NCI-H524 (cell line): ENCODE measurements at regions not wholly inside any gene's neighbourhood (a gene's known extent, or its start where the extent isn't known, plus 50 kb on each side); places are given as distances from the start of the nearest gene placed in this dataset.

Experiments used
- DNase-seq, 2 experiments: peaks; one replicate each; lab custom pipeline; 2025; lab: John Stamatoyannopoulos, UW

- no peak for DNase-seq
Observed at GRCh38 chr17:62913991-62914570, 52.0 kb upstream of the TANC2 start.

GRCh38 chr17:62912363-62912762 is 53.7 kb upstream of the TANC2 start:
- DNase-seq, result no peak

- DNase-seq, result no peak
Observed at GRCh38 chr17:62911114-62911513, 54.9 kb upstream of the TANC2 start.

GRCh38 chr17:62910277-62910676 is 55.8 kb upstream of the TANC2 start:
- no peak for DNase-seq

GRCh38 chr17:62907961-62908360 is 58.1 kb upstream of the TANC2 start:
- no peak for DNase-seq

GRCh38 chr17:62906881-62907280 is 59.2 kb upstream of the TANC2 start:
- no peak for DNase-seq

GRCh38 chr17:62905233-62905632 is 60.8 kb upstream of the TANC2 start:
- no peak for DNase-seq

- DNase-seq, result no peak
Observed at GRCh38 chr17:62902531-62903220, 63.4 kb upstream of the TANC2 start.

- DNase-seq, result no peak
Observed at GRCh38 chr17:62901544-62901943, 64.5 kb upstream of the TANC2 start.

- DNase-seq, result no peak
Observed at GRCh38 chr17:62900096-62900495, 65.9 kb upstream of the TANC2 start.

GRCh38 chr17:62899361-62899760 is 66.7 kb upstream of the TANC2 start:
- DNase-seq, result peak in 1 of 2 experiments; percentile 7

- no peak for DNase-seq
Observed at GRCh38 chr17:62898239-62898864, 67.7 kb upstream of the TANC2 start.

GRCh38 chr17:62897706-62898105 is 68.3 kb upstream of the TANC2 start:
- no peak for DNase-seq

- DNase-seq, result peak in 1 of 2 experiments; percentile 29
Observed at GRCh38 chr17:62895320-62896301, 70.4 kb upstream of the TANC2 start.

GRCh38 chr17:62892870-62893338 is 73.1 kb upstream of the TANC2 start:
- DNase-seq, result no peak

- peak in 1 of 2 experiments; percentile 52 for DNase-seq
Observed at GRCh38 chr17:62892061-62892675, 73.9 kb upstream of the TANC2 start.

GRCh38 chr17:62891659-62892058 is 74.4 kb upstream of the TANC2 start:
- no peak for DNase-seq

- DNase-seq, result no peak
Observed at GRCh38 chr17:62888765-62889164, 77.3 kb upstream of the TANC2 start.

GRCh38 chr17:62888148-62888547 is 77.9 kb upstream of the TANC2 start:
- DNase-seq, result no peak

- no peak for DNase-seq
Observed at GRCh38 chr17:62887437-62887836, 78.6 kb upstream of the TANC2 start.

GRCh38 chr17:62884781-62885180 is 76.7 kb upstream of the MARCHF10 start:
- DNase-seq, result peak in 1 of 2 experiments; percentile 23

- no peak for DNase-seq
Observed at GRCh38 chr17:62882878-62883277, 74.8 kb upstream of the MARCHF10 start.
